K562 (cell line): ENCODE measurements at regions not wholly inside any gene's neighbourhood (a gene's known extent, or its start where the extent isn't known, plus 50 kb on each side); places are given as distances from the start of the nearest gene placed in this dataset.

Experiments used
- ATAC-seq: fragments of 200-7000 bp; cut with Tn5 transposase; 3 replicates; pipeline ENCODE4 v1.9.1; 2020; ENCODE audit warnings: moderate library complexity
- BruUV-seq: library from RNA; stranded (reverse); fragments of 400-500 nt; replicated peaks from 2 replicates; lab custom pipeline; 2021; lab: Mats Ljungman, UMichigan
- CTCF ChIA-PET: fragments of 300-600 bp; formaldehyde crosslinking; extraction: SDS; loops from one replicate; lab custom pipeline; 2021; ENCODE audit warnings: low intra/inter-chr PET ratio; lab: Yijun Ruan, JAX
- POLR2A ChIA-PET: fragments of 300-600, 350-650 bp; sonication (Branson Sonifier 250); formaldehyde crosslinking; extraction: SDS; loops from one replicate; lab custom pipeline; 2021; ENCODE audit warnings: antibody characterized with exemption, inconsistent platforms; lab: Yijun Ruan, JAX
- DNase-seq, 4 experiments: peaks; one replicate each; pipeline versions ENCODE4 v3.0.0 to v3.0.0-alpha.2; 2011 to 2018; ENCODE audit warnings: low spot score in 3 of 4, mixed read lengths in 3 of 4; ENCODE audit errors: extremely low read depth in 1 of 4
- FAIRE-seq: peaks from 2 replicates; lab custom pipeline; 2011; peaks lifted over from hg19 to GRCh38; lab: Jason Lieb, UNC
- H2AFZ ChIP-seq: 2 replicates; pipeline ENCODE4 v1.6.0; 2011; ENCODE audit warnings: low read depth, low read length, control low read depth, inconsistent platforms
- H3K27ac ChIP-seq: fragments of 200-600 bp; 3 replicates; pipeline ENCODE4 v1.8.0; 2011; ENCODE audit warnings: low read depth, mild to moderate bottlenecking, control low read depth, inconsistent platforms, low read length, moderate library complexity, mixed read lengths; ENCODE audit errors: extremely low read depth
- H3K27me3 ChIP-seq, 2 experiments: fragments of 300-600 bp in 1 of 2; 2 replicates in 1 of 2; 3 replicates in 1 of 2; pipeline versions ENCODE4 v1.6.0 to v1.8.0; 2011; ENCODE audit warnings: inconsistent platforms in 2 of 2, low read length in 2 of 2, mild to moderate bottlenecking in 1 of 2, mixed read lengths in 1 of 2, moderate library complexity in 1 of 2; ENCODE audit not compliant: control insufficient read depth in 2 of 2, insufficient read depth in 2 of 2
- H3K36me3 ChIP-seq: fragments of 300-600 bp; 3 replicates; pipeline ENCODE4 v1.8.0; 2011; ENCODE audit warnings: mild to moderate bottlenecking, low read length, inconsistent platforms; ENCODE audit not compliant: control insufficient read depth, insufficient read depth
- H3K4me1 ChIP-seq, 2 experiments: fragments of 200-600 bp in 1 of 2; replicated peaks in 1 of 2; 2 replicates in 1 of 2; 3 replicates in 1 of 2; pipeline versions ENCODE4 v1.5.1 to v1.8.0; 2011; ENCODE audit warnings: inconsistent platforms in 2 of 2, low read length in 2 of 2, mild to moderate bottlenecking in 1 of 2, mixed read lengths in 1 of 2, moderate library complexity in 1 of 2; ENCODE audit not compliant: control insufficient read depth in 2 of 2, insufficient read depth in 2 of 2
- H3K4me2 ChIP-seq: 2 replicates; pipeline ENCODE4 v1.6.1; 2011; ENCODE audit warnings: low read length, control low read depth, inconsistent platforms, mixed read lengths; ENCODE audit not compliant: insufficient read depth
- H3K4me3 ChIP-seq: fragments of 200-600 bp; sonication (generic), shearing (Covaris generic); 2 replicates; pipeline ENCODE4 v1.5.1; 2016; ENCODE audit warnings: control low read depth, inconsistent platforms
- H3K79me2 ChIP-seq: fragments of 200-600 bp; 3 replicates; pipeline ENCODE4 v1.8.0; 2011; ENCODE audit warnings: low read length, inconsistent platforms; ENCODE audit not compliant: control insufficient read depth, insufficient read depth
- H3K9ac ChIP-seq, 2 experiments: 2 replicates each; pipeline versions ENCODE4 v1.6.0 to v1.6.1; 2011; ENCODE audit warnings: low read depth in 2 of 2, low read length in 2 of 2, control low read depth in 1 of 2, inconsistent platforms in 1 of 2, mild to moderate bottlenecking in 1 of 2, mixed read lengths in 1 of 2; ENCODE audit not compliant: insufficient read depth in 1 of 2
- H3K9me1 ChIP-seq: one replicate; pipeline ENCODE4 v1.6.0; 2011; ENCODE audit warnings: inconsistent platforms, mild to moderate bottlenecking, low read length, moderate library complexity; ENCODE audit not compliant: control insufficient read depth, insufficient read depth
- H3K9me3 ChIP-seq: replicated peaks from 2 replicates; pipeline ENCODE4 v1.5.1; 2011; ENCODE audit warnings: low read depth, low read length, inconsistent platforms; ENCODE audit not compliant: control insufficient read depth, insufficient read depth
- H4K20me1 ChIP-seq: replicated peaks from 2 replicates; pipeline ENCODE4 v1.6.1; 2011; ENCODE audit warnings: low read length, inconsistent platforms, mixed read lengths; ENCODE audit not compliant: control insufficient read depth, insufficient read depth
- KAT8 ChIP-seq: fragments of 450-650 bp; IDR thresholded peaks from 2 replicates; pipeline ENCODE4 v1.6.1; 2016; ENCODE audit warnings: low read depth, mild to moderate bottlenecking
- MEIS2 ChIP-seq: fragments of 450-650 bp; IDR thresholded peaks from 2 replicates; pipeline ENCODE4 v1.6.1; 2014; ENCODE audit warnings: mild to moderate bottlenecking; ENCODE audit not compliant: partially characterized antibody
- NCOA4 ChIP-seq: fragments of 450-650 bp; IDR thresholded peaks from 2 replicates; pipeline ENCODE4 v1.6.1; 2018; ENCODE audit warnings: mild to moderate bottlenecking; ENCODE audit not compliant: partially characterized antibody
- RFX7 ChIP-seq: fragments of 250-450 bp; sonication (Bioruptor Pico); IDR thresholded peaks from 2 replicates; pipeline ENCODE4 v1.5.1; 2021; ENCODE audit warnings: mild to moderate bottlenecking
- WGBS: fragments of 100-300 bp; shearing (Covaris generic); methylation state at CpG from one replicate; pipeline ENCODE4 v1.1.6; 2016; ENCODE audit warnings: low coverage, mixed read lengths; ENCODE audit not compliant: insufficient coverage; ENCODE audit errors: missing lambda C conversion rate; 5-methylcytosine and 5-hydroxymethylcytosine counted together
- in situ Hi-C: fragments of 300-500 bp; cut with MboI; formaldehyde crosslinking; loops from 4 replicates; pipeline ENCODE4 v1.15.0; 2018; ENCODE audit warnings: inconsistent platforms, mixed read lengths
- intact Hi-C: fragments of 100-400 bp; cut with micrococcal nuclease; formaldehyde crosslinking; loops from 2 replicates; pipeline ENCODE4 v1.14.2; 2022
- TF ChIP-seq, protein P1 (sequence below): fragments of 250-450 bp; sonication (Bioruptor Pico); IDR thresholded peaks from 2 replicates; pipeline ENCODE4 v1.4.0; 2020; ENCODE audit warnings: mild to moderate bottlenecking, moderate library complexity
- TF ChIP-seq, protein P2 (sequence below): fragments of 150-350 bp; IDR thresholded peaks from 2 replicates; pipeline ENCODE4 v1.6.1; 2014; ENCODE audit warnings: low read depth, mild to moderate bottlenecking, low read length, borderline replicate concordance

DNA sequence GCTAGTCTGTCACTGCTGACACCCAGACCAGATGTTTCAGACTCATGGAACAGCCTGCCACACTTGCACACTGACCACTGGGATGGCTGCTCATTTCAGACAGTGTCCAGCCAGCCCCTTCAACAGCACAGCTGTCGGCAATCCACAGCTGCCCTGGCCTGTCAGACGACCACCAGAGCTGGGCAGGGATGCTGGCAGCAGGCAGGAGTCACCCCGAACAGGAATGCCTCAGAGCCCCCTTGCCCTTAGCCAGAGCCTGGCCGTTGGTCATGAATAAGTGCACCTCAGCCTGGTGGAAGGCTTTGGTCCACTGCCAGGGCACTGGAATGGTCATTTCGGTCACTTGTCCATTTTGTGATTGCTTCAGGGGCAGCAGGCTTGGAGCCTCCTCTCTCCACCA, 149.6 kb upstream of the TCERG1L start:
- no peak for FAIRE-seq
- H4K20me1 ChIP-seq, result 0 out of 2 replicates have a peak, but pooled peaks cover 4% of the 10 kb centered on the region
- H3K9me1 ChIP-seq, result no peaks in the 10 kb centered on the region
- POLR2A ChIA-PET, result no interaction called here
- no peak overlapping the region for H3K27ac ChIP-seq
- H3K9me3 ChIP-seq, result no peaks in the 10 kb centered on the region
- CTCF ChIA-PET, result no interaction called here
- H3K79me2 ChIP-seq, result no peaks in the 10 kb centered on the region
- H3K9ac ChIP-seq, result no peak overlapping the region
- H3K4me1 ChIP-seq, result no peaks in the 10 kb centered on the region
- no peak for TF ChIP-seq KAT8
- TF ChIP-seq MEIS2, result no peak
- no peak for TF ChIP-seq NCOA4
- TF ChIP-seq, protein P1, sequence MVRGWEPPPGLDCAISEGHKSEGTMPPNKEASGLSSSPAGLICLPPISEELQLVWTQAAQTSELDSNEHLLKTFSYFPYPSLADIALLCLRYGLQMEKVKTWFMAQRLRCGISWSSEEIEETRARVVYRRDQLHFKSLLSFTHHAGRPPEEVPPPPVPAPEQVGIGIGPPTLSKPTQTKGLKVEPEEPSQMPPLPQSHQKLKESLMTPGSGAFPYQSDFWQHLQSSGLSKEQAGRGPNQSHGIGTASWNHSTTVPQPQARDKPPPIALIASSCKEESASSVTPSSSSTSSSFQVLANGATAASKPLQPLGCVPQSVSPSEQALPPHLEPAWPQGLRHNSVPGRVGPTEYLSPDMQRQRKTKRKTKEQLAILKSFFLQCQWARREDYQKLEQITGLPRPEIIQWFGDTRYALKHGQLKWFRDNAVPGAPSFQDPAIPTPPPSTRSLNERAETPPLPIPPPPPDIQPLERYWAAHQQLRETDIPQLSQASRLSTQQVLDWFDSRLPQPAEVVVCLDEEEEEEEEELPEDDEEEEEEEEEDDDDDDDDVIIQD (CRISPR knock-in tag), result no peak
- TF ChIP-seq, protein P2, sequence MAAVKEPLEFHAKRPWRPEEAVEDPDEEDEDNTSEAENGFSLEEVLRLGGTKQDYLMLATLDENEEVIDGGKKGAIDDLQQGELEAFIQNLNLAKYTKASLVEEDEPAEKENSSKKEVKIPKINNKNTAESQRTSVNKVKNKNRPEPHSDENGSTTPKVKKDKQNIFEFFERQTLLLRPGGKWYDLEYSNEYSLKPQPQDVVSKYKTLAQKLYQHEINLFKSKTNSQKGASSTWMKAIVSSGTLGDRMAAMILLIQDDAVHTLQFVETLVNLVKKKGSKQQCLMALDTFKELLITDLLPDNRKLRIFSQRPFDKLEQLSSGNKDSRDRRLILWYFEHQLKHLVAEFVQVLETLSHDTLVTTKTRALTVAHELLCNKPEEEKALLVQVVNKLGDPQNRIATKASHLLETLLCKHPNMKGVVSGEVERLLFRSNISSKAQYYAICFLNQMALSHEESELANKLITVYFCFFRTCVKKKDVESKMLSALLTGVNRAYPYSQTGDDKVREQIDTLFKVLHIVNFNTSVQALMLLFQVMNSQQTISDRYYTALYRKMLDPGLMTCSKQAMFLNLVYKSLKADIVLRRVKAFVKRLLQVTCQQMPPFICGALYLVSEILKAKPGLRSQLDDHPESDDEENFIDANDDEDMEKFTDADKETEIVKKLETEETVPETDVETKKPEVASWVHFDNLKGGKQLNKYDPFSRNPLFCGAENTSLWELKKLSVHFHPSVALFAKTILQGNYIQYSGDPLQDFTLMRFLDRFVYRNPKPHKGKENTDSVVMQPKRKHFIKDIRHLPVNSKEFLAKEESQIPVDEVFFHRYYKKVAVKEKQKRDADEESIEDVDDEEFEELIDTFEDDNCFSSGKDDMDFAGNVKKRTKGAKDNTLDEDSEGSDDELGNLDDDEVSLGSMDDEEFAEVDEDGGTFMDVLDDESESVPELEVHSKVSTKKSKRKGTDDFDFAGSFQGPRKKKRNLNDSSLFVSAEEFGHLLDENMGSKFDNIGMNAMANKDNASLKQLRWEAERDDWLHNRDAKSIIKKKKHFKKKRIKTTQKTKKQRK, result no peak
- TF ChIP-seq RFX7 (CRISPR knock-in tag), result no peak
- in situ Hi-C loops (no loop called here), intact Hi-C loops (no loop called here)
- H3K4me3 ChIP-seq, result no peak overlapping the region
- no peaks in the 10 kb centered on the region for H3K36me3 ChIP-seq
- no peak for DNase-seq
- H2AFZ ChIP-seq, result no peak overlapping the region
- no peak for ATAC-seq
- H3K4me2 ChIP-seq, result no peak overlapping the region
- H3K27me3 ChIP-seq, result peaks cover 0 to 13% of the 10 kb centered on the region in 2 experiments; a peak in 1 of 5 replicates
- no TSS peak for BruUV-seq
- 0% methylated on average over 5 of the region's 5 CpGs for WGBS
